NK-92 (cell line): ENCODE measurements at regions not wholly inside any gene's neighbourhood (a gene's known extent, or its start where the extent isn't known, plus 50 kb on each side); places are given as distances from the start of the nearest gene placed in this dataset.

Source experiments
- DNase-seq: peaks from one replicate; lab custom pipeline; 2025; ENCODE audit not compliant: unreplicated experiment; lab: John Stamatoyannopoulos, UW

- DNase-seq: no peak
Measured at GRCh38 chr19:33946535-33947264, 150.0 kb downstream of the KCTD15 start.

GRCh38 chr19:33947265-33947964 is 150.7 kb downstream of the KCTD15 start:
- DNase-seq: no peak

GRCh38 chr19:33948651-33949335 is 152.1 kb downstream of the KCTD15 start:
- DNase-seq: no peak

GRCh38 chr19:33950091-33950750 is 153.6 kb downstream of the KCTD15 start:
- no peak for DNase-seq

GRCh38 chr19:33953023-33953422 is 156.4 kb downstream of the KCTD15 start:
- no peak for DNase-seq

GRCh38 chr19:33953592-33953991 is 156.9 kb downstream of the KCTD15 start:
- DNase-seq: no peak

- DNase-seq: no peak
Measured at GRCh38 chr19:33954686-33955085, 158.0 kb downstream of the KCTD15 start.

- DNase-seq: no peak
Measured at GRCh38 chr19:33956941-33957340, 160.3 kb downstream of the KCTD15 start.

- no peak for DNase-seq
Measured at GRCh38 chr19:33957804-33958203, 161.1 kb downstream of the KCTD15 start.

- DNase-seq: no peak
Measured at GRCh38 chr19:33960566-33960965, 163.9 kb downstream of the KCTD15 start.

- no peak for DNase-seq
Measured at GRCh38 chr19:33962161-33962560, 165.5 kb downstream of the KCTD15 start.

- DNase-seq: no peak
Measured at GRCh38 chr19:33963514-33963913, 166.8 kb downstream of the KCTD15 start.

GRCh38 chr19:33971073-33971472 is 174.4 kb downstream of the KCTD15 start:
- DNase-seq: no peak

- DNase-seq: no peak
Measured at GRCh38 chr19:33977756-33978685, 181.4 kb downstream of the KCTD15 start.

- DNase-seq: no peak
Measured at GRCh38 chr19:33982706-33983105, 186.0 kb downstream of the KCTD15 start.

- no peak for DNase-seq
Measured at GRCh38 chr19:33988601-33989000, 183.7 kb upstream of the LSM14A start.

- DNase-seq: no peak
Measured at GRCh38 chr19:33997690-33998089, 174.6 kb upstream of the LSM14A start.

- DNase-seq: no peak
Measured at GRCh38 chr19:33998302-33998701, 174.0 kb upstream of the LSM14A start.

GRCh38 chr19:33998739-33999345 is 173.5 kb upstream of the LSM14A start:
- no peak for DNase-seq

GRCh38 chr19:34017024-34017423 is 155.3 kb upstream of the LSM14A start:
- no peak for DNase-seq
